IMR-90 (cell line): ENCODE measurements at regions not wholly inside any gene's neighbourhood (a gene's known extent, or its start where the extent isn't known, plus 50 kb on each side); places are given as distances from the start of the nearest gene placed in this dataset.
A peak's percentile ranks its signal among the peaks of the same experiment; 100 is the strongest.

ENCODE experiments used
- CHD1 ChIP-seq: IDR thresholded peaks from 2 replicates; pipeline ENCODE4 v1.6.1; 2012; ENCODE audit warnings: low read depth, low read length, improper control_type of control experiment
- MAFK ChIP-seq: IDR thresholded peaks from 2 replicates; pipeline ENCODE4 v1.6.1; 2012; ENCODE audit warnings: low read depth, low read length, improper control_type of control experiment
- POLR2A ChIP-seq: IDR thresholded peaks from 2 replicates; pipeline ENCODE4 v1.6.1; 2012; ENCODE audit warnings: mild to moderate bottlenecking, low read depth, low read length
- RAD21 ChIP-seq: IDR thresholded peaks from 2 replicates; pipeline ENCODE4 v1.6.1; 2012; ENCODE audit warnings: low read length, improper control_type of control experiment
- TF ChIP-seq, protein P1 (sequence below): conservative IDR thresholded peaks from 2 replicates; pipeline ENCODE4 v1.5.1; 2012; ENCODE audit warnings: mild to moderate bottlenecking, low read depth, low read length, improper control_type of control experiment
- TF ChIP-seq, protein P2 (sequence below): fragments of 150-350 bp; IDR thresholded peaks from 2 replicates; pipeline ENCODE4 v1.6.1; 2017; ENCODE audit warnings: mild to moderate bottlenecking, antibody characterized with exemption, low read length, low read depth

DNA sequence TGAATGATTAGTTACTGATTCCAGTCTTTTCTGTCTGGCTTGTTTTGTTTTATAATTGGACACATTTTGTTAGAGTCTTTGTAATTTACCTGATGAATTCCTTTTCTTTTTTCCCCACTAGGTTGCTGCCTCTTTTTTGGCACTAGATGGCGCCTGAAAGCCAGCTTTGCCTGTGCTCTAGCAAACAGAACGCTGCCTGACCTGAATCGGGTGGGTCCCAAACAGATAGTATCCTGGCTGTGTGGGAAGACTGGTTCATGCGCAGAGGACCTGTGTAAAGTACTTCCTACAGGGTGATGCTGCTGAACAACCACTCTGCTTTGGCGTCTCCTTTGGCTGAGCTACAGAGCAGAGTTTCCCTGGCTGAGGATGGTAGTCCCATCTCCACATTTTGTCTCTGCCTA lies 288.2 kb downstream of the IKZF2 start:
- TF ChIP-seq, protein P1, sequence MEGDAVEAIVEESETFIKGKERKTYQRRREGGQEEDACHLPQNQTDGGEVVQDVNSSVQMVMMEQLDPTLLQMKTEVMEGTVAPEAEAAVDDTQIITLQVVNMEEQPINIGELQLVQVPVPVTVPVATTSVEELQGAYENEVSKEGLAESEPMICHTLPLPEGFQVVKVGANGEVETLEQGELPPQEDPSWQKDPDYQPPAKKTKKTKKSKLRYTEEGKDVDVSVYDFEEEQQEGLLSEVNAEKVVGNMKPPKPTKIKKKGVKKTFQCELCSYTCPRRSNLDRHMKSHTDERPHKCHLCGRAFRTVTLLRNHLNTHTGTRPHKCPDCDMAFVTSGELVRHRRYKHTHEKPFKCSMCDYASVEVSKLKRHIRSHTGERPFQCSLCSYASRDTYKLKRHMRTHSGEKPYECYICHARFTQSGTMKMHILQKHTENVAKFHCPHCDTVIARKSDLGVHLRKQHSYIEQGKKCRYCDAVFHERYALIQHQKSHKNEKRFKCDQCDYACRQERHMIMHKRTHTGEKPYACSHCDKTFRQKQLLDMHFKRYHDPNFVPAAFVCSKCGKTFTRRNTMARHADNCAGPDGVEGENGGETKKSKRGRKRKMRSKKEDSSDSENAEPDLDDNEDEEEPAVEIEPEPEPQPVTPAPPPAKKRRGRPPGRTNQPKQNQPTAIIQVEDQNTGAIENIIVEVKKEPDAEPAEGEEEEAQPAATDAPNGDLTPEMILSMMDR, result peak; percentile 42
- TF ChIP-seq POLR2A (no peak), RAD21 (peak; percentile 57), CHD1 (no peak), MAFK (no peak)
- TF ChIP-seq, protein P2, sequence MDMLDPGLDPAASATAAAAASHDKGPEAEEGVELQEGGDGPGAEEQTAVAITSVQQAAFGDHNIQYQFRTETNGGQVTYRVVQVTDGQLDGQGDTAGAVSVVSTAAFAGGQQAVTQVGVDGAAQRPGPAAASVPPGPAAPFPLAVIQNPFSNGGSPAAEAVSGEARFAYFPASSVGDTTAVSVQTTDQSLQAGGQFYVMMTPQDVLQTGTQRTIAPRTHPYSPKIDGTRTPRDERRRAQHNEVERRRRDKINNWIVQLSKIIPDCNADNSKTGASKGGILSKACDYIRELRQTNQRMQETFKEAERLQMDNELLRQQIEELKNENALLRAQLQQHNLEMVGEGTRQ, result no peak
